ENCODE measurements at regions not wholly inside any gene's neighbourhood (a gene's known extent, or its start where the extent isn't known, plus 50 kb on each side); places are given as distances from the start of the nearest gene placed in this dataset.

DNA sequence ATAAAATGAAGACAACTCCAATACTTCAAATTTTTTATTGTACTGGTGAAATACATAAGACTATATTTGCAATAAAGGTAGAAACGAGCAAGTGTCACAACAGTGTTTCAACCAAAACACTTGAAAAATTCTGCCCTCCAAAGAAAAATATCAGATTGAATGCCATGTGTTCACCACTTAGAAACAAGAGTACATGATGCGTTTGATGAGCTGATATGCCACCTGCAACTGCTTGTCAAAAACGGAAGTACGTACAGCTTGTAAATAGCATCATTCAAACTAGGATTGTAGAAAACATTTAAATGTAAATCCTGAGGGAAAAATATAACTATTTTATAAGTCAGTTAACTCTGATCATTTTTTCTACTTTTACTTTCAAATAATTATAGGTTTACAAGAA, 276.1 kb downstream of the ANTXR2 start:
- TF ChIP-seq, protein P1, sequence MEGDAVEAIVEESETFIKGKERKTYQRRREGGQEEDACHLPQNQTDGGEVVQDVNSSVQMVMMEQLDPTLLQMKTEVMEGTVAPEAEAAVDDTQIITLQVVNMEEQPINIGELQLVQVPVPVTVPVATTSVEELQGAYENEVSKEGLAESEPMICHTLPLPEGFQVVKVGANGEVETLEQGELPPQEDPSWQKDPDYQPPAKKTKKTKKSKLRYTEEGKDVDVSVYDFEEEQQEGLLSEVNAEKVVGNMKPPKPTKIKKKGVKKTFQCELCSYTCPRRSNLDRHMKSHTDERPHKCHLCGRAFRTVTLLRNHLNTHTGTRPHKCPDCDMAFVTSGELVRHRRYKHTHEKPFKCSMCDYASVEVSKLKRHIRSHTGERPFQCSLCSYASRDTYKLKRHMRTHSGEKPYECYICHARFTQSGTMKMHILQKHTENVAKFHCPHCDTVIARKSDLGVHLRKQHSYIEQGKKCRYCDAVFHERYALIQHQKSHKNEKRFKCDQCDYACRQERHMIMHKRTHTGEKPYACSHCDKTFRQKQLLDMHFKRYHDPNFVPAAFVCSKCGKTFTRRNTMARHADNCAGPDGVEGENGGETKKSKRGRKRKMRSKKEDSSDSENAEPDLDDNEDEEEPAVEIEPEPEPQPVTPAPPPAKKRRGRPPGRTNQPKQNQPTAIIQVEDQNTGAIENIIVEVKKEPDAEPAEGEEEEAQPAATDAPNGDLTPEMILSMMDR (conservative IDR thresholded peaks at IDR 0.05; ENCODE audit: low read depth, low read length) = no peak
- no peak for TF ChIP-seq EZH2 (IDR thresholded peaks at IDR 0.05; ENCODE audit: borderline replicate concordance, low read depth, low read length, poor library complexity, severe bottlenecking)

Data from A673 (cell line).